ENCODE measurements at regions not wholly inside any gene's neighbourhood (a gene's known extent, or its start where the extent isn't known, plus 50 kb on each side); places are given as distances from the start of the nearest gene placed in this dataset.

DNA sequence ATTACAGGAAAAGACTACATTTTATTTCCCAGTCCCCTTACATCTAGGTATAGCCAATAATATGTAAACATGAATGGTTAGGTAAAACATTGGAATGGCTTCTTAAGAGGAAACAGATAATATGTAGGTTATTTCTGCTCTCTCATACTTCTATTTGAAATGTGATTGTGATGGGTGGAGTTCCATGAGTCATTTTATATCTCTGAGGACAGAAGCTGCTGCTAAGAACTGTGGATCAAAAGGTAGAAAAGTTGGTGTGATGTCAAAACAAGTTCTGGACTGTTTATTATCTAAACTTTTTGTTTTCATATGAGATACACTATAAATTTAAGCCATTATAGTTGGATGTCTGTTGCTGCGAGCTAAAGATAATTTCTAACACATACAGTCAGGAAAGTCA is 799.4 kb upstream of the TENM4 start:
- TF ChIP-seq, protein P1, sequence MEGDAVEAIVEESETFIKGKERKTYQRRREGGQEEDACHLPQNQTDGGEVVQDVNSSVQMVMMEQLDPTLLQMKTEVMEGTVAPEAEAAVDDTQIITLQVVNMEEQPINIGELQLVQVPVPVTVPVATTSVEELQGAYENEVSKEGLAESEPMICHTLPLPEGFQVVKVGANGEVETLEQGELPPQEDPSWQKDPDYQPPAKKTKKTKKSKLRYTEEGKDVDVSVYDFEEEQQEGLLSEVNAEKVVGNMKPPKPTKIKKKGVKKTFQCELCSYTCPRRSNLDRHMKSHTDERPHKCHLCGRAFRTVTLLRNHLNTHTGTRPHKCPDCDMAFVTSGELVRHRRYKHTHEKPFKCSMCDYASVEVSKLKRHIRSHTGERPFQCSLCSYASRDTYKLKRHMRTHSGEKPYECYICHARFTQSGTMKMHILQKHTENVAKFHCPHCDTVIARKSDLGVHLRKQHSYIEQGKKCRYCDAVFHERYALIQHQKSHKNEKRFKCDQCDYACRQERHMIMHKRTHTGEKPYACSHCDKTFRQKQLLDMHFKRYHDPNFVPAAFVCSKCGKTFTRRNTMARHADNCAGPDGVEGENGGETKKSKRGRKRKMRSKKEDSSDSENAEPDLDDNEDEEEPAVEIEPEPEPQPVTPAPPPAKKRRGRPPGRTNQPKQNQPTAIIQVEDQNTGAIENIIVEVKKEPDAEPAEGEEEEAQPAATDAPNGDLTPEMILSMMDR (IDR thresholded peaks at IDR 0.05), result no peak
- TF ChIP-seq EZH2phosphoT487 (IDR thresholded peaks at IDR 0.05), result no peak

Data from neural progenitor cell (in vitro differentiated cells).